ENCODE measurements at regions not wholly inside any gene's neighbourhood (a gene's known extent, or its start where the extent isn't known, plus 50 kb on each side); places are given as distances from the start of the nearest gene placed in this dataset.

- no peak for DNase-seq (ENCODE audit: extremely low spot score)
- TF ChIP-seq CTCF (IDR thresholded peaks at IDR 0.05; ENCODE audit: control extremely low read depth, extremely low read depth, low read depth, missing control alignments), result no peak
- ChIA-PET POLR2A (no interaction called here), CTCF (interaction anchor here (0.9 to 1.1 kb wide), 2 partner anchors 20 to 28 kb away, joined by 3 to 5 read pairs; no protein-coding TSS in a partner anchor)
Observed at GRCh38 chr1:30360281-30360680, 363.1 kb downstream of the MATN1 start.

GRCh38 chr1:30359539-30360220 lies 363.7 kb downstream of the MATN1 start:
- DNase-seq (ENCODE audit: extremely low spot score), result no peak
- ChIA-PET CTCF (interaction anchor here (1.1 kb wide), 1 partner anchor 21 kb away, joined by 5 read pairs; no protein-coding TSS in a partner anchor), POLR2A (no interaction called here)
- TF ChIP-seq CTCF (IDR thresholded peaks at IDR 0.05; ENCODE audit: control extremely low read depth, extremely low read depth, low read depth, missing control alignments), result no peak

GRCh38 chr1:30358500-30358899 lies 364.9 kb downstream of the MATN1 start:
- no peak for TF ChIP-seq CTCF (IDR thresholded peaks at IDR 0.05; ENCODE audit: control extremely low read depth, extremely low read depth, low read depth, missing control alignments)
- ChIA-PET CTCF (interaction anchor here (1.8 kb wide), 1 partner anchor 22 kb away, joined by 10 read pairs; no protein-coding TSS in a partner anchor), POLR2A (no interaction called here)
- DNase-seq (ENCODE audit: extremely low spot score), result no peak

- TF ChIP-seq CTCF (IDR thresholded peaks at IDR 0.05; ENCODE audit: control extremely low read depth, extremely low read depth, low read depth, missing control alignments), result no peak
- no peak for DNase-seq (ENCODE audit: extremely low spot score)
- ChIA-PET POLR2A (no interaction called here), CTCF (interaction anchor here (1.3 to 1.8 kb wide), 2 partner anchors 10 to 23 kb away, joined by 4 to 10 read pairs; no protein-coding TSS in a partner anchor)
Observed at GRCh38 chr1:30356839-30357238, 366.5 kb downstream of the MATN1 start.

- ChIA-PET POLR2A (no interaction called here), CTCF (interaction anchor here (1.4 to 2.0 kb wide), 2 partner anchors 10 to 26 kb away, joined by 5 to 8 read pairs; no protein-coding TSS in a partner anchor)
- TF ChIP-seq CTCF (IDR thresholded peaks at IDR 0.05; ENCODE audit: control extremely low read depth, extremely low read depth, low read depth, missing control alignments), result no peak
- no peak for DNase-seq (ENCODE audit: extremely low spot score)
Observed at GRCh38 chr1:30354410-30354809, 369.0 kb downstream of the MATN1 start.

- ChIA-PET POLR2A (no interaction called here), CTCF (interaction anchor here (1.3 to 2.0 kb wide), 3 partner anchors 11 to 561 kb away, joined by 3 to 8 read pairs (median 5); no protein-coding TSS in a partner anchor)
- DNase-seq (ENCODE audit: extremely low spot score), result no peak
- TF ChIP-seq CTCF (IDR thresholded peaks at IDR 0.05; ENCODE audit: control extremely low read depth, extremely low read depth, low read depth, missing control alignments), result no peak
Observed at GRCh38 chr1:30353637-30354036, 369.7 kb downstream of the MATN1 start.

All from GM10248 (cell line).